PC-3 (cell line): ENCODE measurements at regions not wholly inside any gene's neighbourhood (a gene's known extent, or its start where the extent isn't known, plus 50 kb on each side); places are given as distances from the start of the nearest gene placed in this dataset.

Source experiments
- CTCF ChIP-seq: fragments of 300-600 bp; sonication (generic); conservative IDR thresholded peaks from 2 replicates; pipeline ENCODE4 v1.5.1; 2017; ENCODE audit warnings: antibody characterized with exemption, low read depth, mild to moderate bottlenecking, low read length
- EZH2 ChIP-seq: fragments of 300-600 bp; sonication (generic); IDR thresholded peaks from one replicate; pipeline ENCODE4 v1.6.1; 2017; ENCODE audit warnings: antibody characterized with exemption, mild to moderate bottlenecking, low read length; ENCODE audit not compliant: unreplicated experiment
- EZH2phosphoT487 ChIP-seq: fragments of 300-600 bp; sonication (generic); IDR thresholded peaks from 2 replicates; pipeline ENCODE4 v1.6.1; 2018; ENCODE audit warnings: mild to moderate bottlenecking, antibody characterized with exemption, low read length, borderline replicate concordance

GRCh38 chr11:44450295-44450932, 115.0 kb upstream of the CD82 start:
- no peak for TF ChIP-seq EZH2
- no peak for TF ChIP-seq CTCF
- TF ChIP-seq EZH2phosphoT487, result no peak
